CD8-positive, alpha-beta memory T cell (primary cell): ENCODE measurements at regions not wholly inside any gene's neighbourhood (a gene's known extent, or its start where the extent isn't known, plus 50 kb on each side); places are given as distances from the start of the nearest gene placed in this dataset.

Source experiments
- CTCF ChIA-PET: fragments of 350-600 bp; sonication (Branson Sonifier 250); formaldehyde crosslinking; loops from one replicate; lab custom pipeline; 2021; ENCODE audit warnings: antibody characterized with exemption; lab: Charles Lee
- POLR2A ChIA-PET: fragments of 350-600 bp; sonication (Branson Sonifier 250); formaldehyde crosslinking; loops from one replicate; lab custom pipeline; 2021; ENCODE audit warnings: antibody characterized with exemption; lab: Charles Lee
- DNase-seq, 5 donors: peaks; one replicate each; pipeline versions ENCODE4 v3.0.0 to v3.0.0-alpha.2; 2020 to 2022; ENCODE audit warnings: mixed read lengths in 1 of 5
- H3K27ac ChIP-seq: one replicate; pipeline ENCODE4 v1.7.0; 2013; ENCODE audit warnings: low read depth, mild to moderate bottlenecking, low read length, moderate library complexity
- H3K27me3 ChIP-seq: 2 replicates; pipeline ENCODE4 v1.7.0; 2013; ENCODE audit warnings: low read length, mild to moderate bottlenecking; ENCODE audit not compliant: insufficient read depth, poor library complexity, severe bottlenecking
- H3K36me3 ChIP-seq: 2 replicates; pipeline ENCODE4 v1.7.0; 2013; ENCODE audit warnings: mild to moderate bottlenecking, low read length, moderate library complexity; ENCODE audit not compliant: insufficient read depth
- H3K4me1 ChIP-seq: 2 replicates; pipeline ENCODE4 v1.7.0; 2013; ENCODE audit warnings: mild to moderate bottlenecking, low read length, moderate library complexity; ENCODE audit not compliant: insufficient read depth
- H3K4me3 ChIP-seq: 2 replicates; pipeline ENCODE4 v1.7.0; 2013; ENCODE audit warnings: mild to moderate bottlenecking, low read length
- H3K9me3 ChIP-seq: 2 replicates; pipeline ENCODE4 v1.7.0; 2013; ENCODE audit warnings: mild to moderate bottlenecking, low read length
- H3K27ac Mint-ChIP-seq, 8 donors: one replicate each; pipeline ENCODE4 v1.8.0; 2020 to 2021; ENCODE audit warnings: mixed read lengths in 8 of 8, mild to moderate bottlenecking in 6 of 8, inconsistent platforms in 3 of 8, moderate library complexity in 3 of 8
- H3K27me3 Mint-ChIP-seq, 2 donors: one replicate each; pipeline ENCODE4 v1.8.0; 2020 to 2021; ENCODE audit warnings: mixed read lengths in 2 of 2, mild to moderate bottlenecking in 1 of 2, moderate library complexity in 1 of 2
- H3K36me3 Mint-ChIP-seq, 3 donors: one replicate each; pipeline ENCODE4 v1.8.0; 2020 to 2021; ENCODE audit warnings: mixed read lengths in 3 of 3, inconsistent platforms in 1 of 3, mild to moderate bottlenecking in 1 of 3
- H3K4me1 Mint-ChIP-seq, 3 donors: one replicate each; pipeline ENCODE4 v1.8.0; 2020 to 2021; ENCODE audit warnings: mixed read lengths in 3 of 3, inconsistent platforms in 1 of 3, mild to moderate bottlenecking in 1 of 3
- H3K4me3 Mint-ChIP-seq, 7 donors: one replicate each; pipeline ENCODE4 v1.8.0; 2020 to 2021; ENCODE audit warnings: mixed read lengths in 7 of 7, mild to moderate bottlenecking in 6 of 7, moderate library complexity in 4 of 7, inconsistent platforms in 2 of 7
- H3K9me3 Mint-ChIP-seq, 5 donors: one replicate each; pipeline ENCODE4 v1.8.0; 2020 to 2022; ENCODE audit warnings: mixed read lengths in 5 of 5, mild to moderate bottlenecking in 3 of 5, moderate library complexity in 2 of 5, inconsistent platforms in 1 of 5

GRCh38 chr15:70303981-70304380, 206.3 kb upstream of the TLE3 start:
- H3K27ac Mint-ChIP-seq, result no peak overlapping the region
- no peak overlapping the region for H3K4me3 ChIP-seq
- H3K4me3 Mint-ChIP-seq, result no peak overlapping the region
- ChIA-PET POLR2A (no interaction called here), CTCF (no interaction called here)
- peaks cover 18 to 22% of the 10 kb centered on the region in 2 donors for H3K27me3 Mint-ChIP-seq
- H3K9me3 ChIP-seq, result no peaks in the 10 kb centered on the region
- H3K36me3 Mint-ChIP-seq, result peaks cover 0 to 4% (median 0%) of the 10 kb centered on the region in 3 donors
- H3K4me1 Mint-ChIP-seq, result peaks cover 12 to 24% (median 12%) of the 10 kb centered on the region in 3 donors
- H3K4me1 ChIP-seq, result peaks cover 35% of the 10 kb centered on the region
- no peak for DNase-seq
- H3K27me3 ChIP-seq, result peaks cover 3% of the 10 kb centered on the region
- H3K27ac ChIP-seq, result no peak overlapping the region
- H3K9me3 Mint-ChIP-seq, result no peaks in the 10 kb centered on the region
- H3K36me3 ChIP-seq, result no peaks in the 10 kb centered on the region

- Histone ChIP-seq H3K27me3 (peaks cover 3% of the 10 kb centered on the region), H3K27ac (no peak overlapping the region), H3K36me3 (no peaks in the 10 kb centered on the region), H3K4me3 (no peak overlapping the region), H3K4me1 (peaks cover 26% of the 10 kb centered on the region), H3K9me3 (no peaks in the 10 kb centered on the region)
- Mint-ChIP-seq H3K36me3 (peaks cover 0 to 4% (median 0%) of the 10 kb centered on the region in 3 donors), H3K4me1 (peaks cover 0 to 14% (median 0%) of the 10 kb centered on the region in 3 donors), H3K27ac (no peak overlapping the region), H3K4me3 (no peak overlapping the region), H3K9me3 (no peaks in the 10 kb centered on the region), H3K27me3 (peaks cover 7 to 15% of the 10 kb centered on the region in 2 donors)
- DNase-seq, result no peak
- ChIA-PET CTCF (no interaction called here), POLR2A (interaction anchor here (2.2 kb wide), 1 partner anchor 44 kb away, joined by 7 read pairs; no protein-coding TSS in a partner anchor)
Observed at GRCh38 chr15:70302360-70302759, 204.6 kb upstream of the TLE3 start.

- no peaks in the 10 kb centered on the region for H3K36me3 ChIP-seq
- H3K9me3 Mint-ChIP-seq, result no peaks in the 10 kb centered on the region
- peak overlapping the region in 5 of 8 donors; percentile 68 to 94 (median 91) for H3K27ac Mint-ChIP-seq
- H3K4me3 Mint-ChIP-seq, result peak overlapping the region in 4 of 7 donors; percentile 45 to 77 (median 62)
- POLR2A ChIA-PET, result interaction anchor here (1.0 to 2.2 kb wide), 2 partner anchors 43 to 848 kb away, joined by 3 to 7 read pairs; no protein-coding TSS in a partner anchor
- no peaks in the 10 kb centered on the region for H3K36me3 Mint-ChIP-seq
- H3K4me1 Mint-ChIP-seq, result peaks cover 3 to 15% (median 9%) of the 10 kb centered on the region in 3 donors
- H3K4me1 ChIP-seq, result peaks cover 26% of the 10 kb centered on the region
- peaks cover 3% of the 10 kb centered on the region for H3K27me3 ChIP-seq
- peaks cover 0 to 8% of the 10 kb centered on the region in 2 donors for H3K27me3 Mint-ChIP-seq
- no peak overlapping the region for H3K27ac ChIP-seq
- no peak for DNase-seq
- H3K4me3 ChIP-seq, result no peak overlapping the region
- no peaks in the 10 kb centered on the region for H3K9me3 ChIP-seq
- CTCF ChIA-PET, result interaction anchor here (1.5 kb wide), 1 partner anchor 42 kb away, joined by 3 read pairs; no protein-coding TSS in a partner anchor
Observed at GRCh38 chr15:70301396-70301795, 203.7 kb upstream of the TLE3 start.

- Histone ChIP-seq H3K36me3 (no peaks in the 10 kb centered on the region), H3K9me3 (no peaks in the 10 kb centered on the region), H3K27ac (no peak overlapping the region), H3K4me3 (no peak overlapping the region), H3K27me3 (peaks cover 3% of the 10 kb centered on the region), H3K4me1 (peaks cover 26% of the 10 kb centered on the region)
- H3K9me3 Mint-ChIP-seq, result no peaks in the 10 kb centered on the region
- H3K27ac Mint-ChIP-seq, result peak overlapping the region in 6 of 8 donors; percentile 65 to 94 (median 88)
- no peaks in the 10 kb centered on the region for H3K36me3 Mint-ChIP-seq
- CTCF ChIA-PET, result interaction anchor here (0.8 to 1.5 kb wide), 5 partner anchors 10 to 227 kb away, joined by 3 to 4 read pairs (median 3); no protein-coding TSS in a partner anchor
- DNase-seq, result peak; percentile 45 to 92 (median 69)
- peak overlapping the region; percentile 3 to 77 (median 47) for H3K4me3 Mint-ChIP-seq
- peaks cover 9 to 17% (median 14%) of the 10 kb centered on the region in 3 donors for H3K4me1 Mint-ChIP-seq
- peaks cover 0 to 8% of the 10 kb centered on the region in 2 donors for H3K27me3 Mint-ChIP-seq
- POLR2A ChIA-PET, result interaction anchor here (1.0 to 2.2 kb wide), 3 partner anchors 42 to 202 kb away, joined by 5 to 8 read pairs (median 7); partner anchors contain the start of gene TLE3
Observed at GRCh38 chr15:70299931-70300869, 202.5 kb upstream of the TLE3 start.

GRCh38 chr15:70297465-70298058, 199.8 kb upstream of the TLE3 start:
- Mint-ChIP-seq H3K36me3 (no peaks in the 10 kb centered on the region), H3K27me3 (peaks cover 0 to 7% of the 10 kb centered on the region in 2 donors), H3K4me1 (peaks cover 9 to 17% (median 14%) of the 10 kb centered on the region in 3 donors), H3K9me3 (no peaks in the 10 kb centered on the region), H3K4me3 (no peak overlapping the region), H3K27ac (no peak overlapping the region)
- peaks cover 26% of the 10 kb centered on the region for H3K4me1 ChIP-seq
- DNase-seq, result no peak
- no peaks in the 10 kb centered on the region for H3K27me3 ChIP-seq
- H3K4me3 ChIP-seq, result no peak overlapping the region
- no peaks in the 10 kb centered on the region for H3K36me3 ChIP-seq
- H3K27ac ChIP-seq, result no peak overlapping the region
- ChIA-PET CTCF (no interaction called here), POLR2A (no interaction called here)
- no peaks in the 10 kb centered on the region for H3K9me3 ChIP-seq

- H3K27me3 Mint-ChIP-seq, result peaks cover 0 to under 1% of the 10 kb centered on the region in 2 donors
- no peaks in the 10 kb centered on the region for H3K9me3 Mint-ChIP-seq
- H3K4me1 Mint-ChIP-seq, result peaks cover 3 to 14% (median 9%) of the 10 kb centered on the region in 3 donors
- Histone ChIP-seq H3K4me3 (no peak overlapping the region), H3K4me1 (no peaks in the 10 kb centered on the region), H3K27me3 (no peaks in the 10 kb centered on the region), H3K36me3 (no peaks in the 10 kb centered on the region), H3K27ac (no peak overlapping the region), H3K9me3 (no peaks in the 10 kb centered on the region)
- no peaks in the 10 kb centered on the region for H3K36me3 Mint-ChIP-seq
- no peak overlapping the region for H3K4me3 Mint-ChIP-seq
- POLR2A ChIA-PET, result no interaction called here
- no peak overlapping the region for H3K27ac Mint-ChIP-seq
- DNase-seq, result no peak
- CTCF ChIA-PET, result interaction anchor here (1.0 kb wide), 1 partner anchor 36 kb away, joined by 3 read pairs; no protein-coding TSS in a partner anchor
Observed at GRCh38 chr15:70294731-70295305, 197.1 kb upstream of the TLE3 start.

GRCh38 chr15:70293591-70294470, 196.1 kb upstream of the TLE3 start:
- no peak overlapping the region for H3K27ac ChIP-seq
- no peak overlapping the region for H3K4me3 ChIP-seq
- ChIA-PET CTCF (no interaction called here), POLR2A (interaction anchor here (0.7 kb wide), 1 partner anchor 101 kb away, joined by 4 read pairs; no protein-coding TSS in a partner anchor)
- Mint-ChIP-seq H3K36me3 (no peaks in the 10 kb centered on the region), H3K27ac (no peak overlapping the region), H3K9me3 (no peaks in the 10 kb centered on the region), H3K4me1 (peaks cover 3 to 14% (median 9%) of the 10 kb centered on the region in 3 donors), H3K4me3 (no peak overlapping the region), H3K27me3 (peaks cover 0 to 4% of the 10 kb centered on the region in 2 donors)
- no peak for DNase-seq
- no peaks in the 10 kb centered on the region for H3K9me3 ChIP-seq
- no peaks in the 10 kb centered on the region for H3K4me1 ChIP-seq
- no peaks in the 10 kb centered on the region for H3K27me3 ChIP-seq
- no peaks in the 10 kb centered on the region for H3K36me3 ChIP-seq
